A549 (cell line): ENCODE measurements at regions not wholly inside any gene's neighbourhood (a gene's known extent, or its start where the extent isn't known, plus 50 kb on each side); places are given as distances from the start of the nearest gene placed in this dataset.
A peak's percentile ranks its signal among the peaks of the same experiment; 100 is the strongest.

ENCODE experiments used
- ATAC-seq, 2 experiments: fragments of 200-7000 bp in 1 of 2; fragments of >200 bp in 1 of 2; cut with Nextera tagmentation in 1 of 2; cut with Tn5 transposase in 1 of 2; 3 replicates each; pipeline versions ENCODE4 v1.8.0 to v1.9.1; 2018 to 2020; ENCODE audit warnings: mild to moderate bottlenecking in 1 of 2, moderate library complexity in 1 of 2
- CTCF ChIA-PET: fragments of 300-600 bp; sonication (Branson Sonifier 250); formaldehyde crosslinking; extraction: SDS; loops from one replicate; lab custom pipeline; 2021; ENCODE audit warnings: antibody characterized with exemption, inconsistent platforms; lab: Yijun Ruan, JAX
- POLR2A ChIA-PET: fragments of 350-600 bp; formaldehyde crosslinking; extraction: SDS; loops from one replicate; lab custom pipeline; 2021; ENCODE audit warnings: antibody characterized with exemption, inconsistent platforms; lab: Yijun Ruan, JAX
- DNase-seq, 2 experiments: peaks; one replicate each; pipeline versions ENCODE4 v3.0.0 to v3.0.0-alpha.2; 2011 to 2016; ENCODE audit warnings: low read depth in 1 of 2, low spot score in 1 of 2
- FAIRE-seq: peaks from 2 replicates; lab custom pipeline; 2011; peaks lifted over from hg19 to GRCh38; lab: Jason Lieb, UNC
- H3K27ac ChIP-seq, 2 experiments: fragments of >200 bp; sonication (Bioruptor Twin); formaldehyde crosslinking; 3 replicates each; pipeline ENCODE4 v1.5.1; 2016 to 2017
- H3K4me1 ChIP-seq: fragments of >200 bp; sonication (Bioruptor Twin); formaldehyde crosslinking; 3 replicates; pipeline ENCODE4 v1.6.1; 2016
- H3K4me2 ChIP-seq: fragments of >200 bp; sonication (Bioruptor Twin); formaldehyde crosslinking; 3 replicates; pipeline ENCODE4 v1.6.1; 2016
- H3K4me3 ChIP-seq: fragments of >200 bp; sonication (Bioruptor Twin); formaldehyde crosslinking; 3 replicates; pipeline ENCODE4 v1.5.1; 2016
- H3K9me3 ChIP-seq: fragments of >200 bp; sonication (Bioruptor Twin); formaldehyde crosslinking; 3 replicates; pipeline ENCODE4 v1.6.1; 2016
- EP300 ChIP-seq, 2 experiments: fragments of >200 bp; sonication (Bioruptor Twin); formaldehyde crosslinking; IDR thresholded peaks; 2 replicates in 1 of 2; 3 replicates in 1 of 2; pipeline ENCODE4 v1.6.1; 2016 to 2017
- ESRRA ChIP-seq: fragments of 150-350 bp; IDR thresholded peaks from 2 replicates; pipeline ENCODE4 v1.6.1; 2014; ENCODE audit warnings: mild to moderate bottlenecking, low read length, borderline replicate concordance
- GATA3 ChIP-seq: IDR thresholded peaks from 2 replicates; pipeline ENCODE4 v1.6.1; 2012; ENCODE audit warnings: borderline replicate concordance
- HOXB5 ChIP-seq: fragments of 250-450 bp; sonication (Bioruptor Pico); IDR thresholded peaks from 2 replicates; pipeline ENCODE4 v1.5.0; 2020; ENCODE audit warnings: mild to moderate bottlenecking, moderate library complexity
- MAZ ChIP-seq: fragments of 150-350 bp; IDR thresholded peaks from 2 replicates; pipeline ENCODE4 v1.6.1; 2014; ENCODE audit warnings: antibody characterized with exemption, low read depth, low read length, borderline replicate concordance
- MYC ChIP-seq: IDR thresholded peaks from 2 replicates; pipeline ENCODE4 v1.6.1; 2012; ENCODE audit warnings: mild to moderate bottlenecking, inconsistent platforms, low read length, improper control_type of control experiment, borderline replicate concordance
- NPAS2 ChIP-seq: fragments of 250-450 bp; sonication (Bioruptor Pico); IDR thresholded peaks from 2 replicates; pipeline ENCODE4 v1.8.0; 2022; ENCODE audit warnings: mild to moderate bottlenecking, moderate library complexity, borderline replicate concordance
- RARB ChIP-seq: fragments of 250-450 bp; sonication (Bioruptor Pico); IDR thresholded peaks from 2 replicates; pipeline ENCODE4 v1.8.0; 2021; ENCODE audit warnings: mild to moderate bottlenecking, moderate library complexity
- RCOR1 ChIP-seq: fragments of 150-350 bp; IDR thresholded peaks from 2 replicates; pipeline ENCODE4 v1.6.1; 2014; ENCODE audit warnings: antibody characterized with exemption, low read length, low read depth
- RFX5 ChIP-seq: fragments of 450-650 bp; IDR thresholded peaks from 2 replicates; pipeline ENCODE4 v1.7.1; 2014; ENCODE audit warnings: antibody characterized with exemption, mild to moderate bottlenecking, moderate library complexity
- RNF2 ChIP-seq: fragments of 200-600 bp; sonication (generic); IDR thresholded peaks from 2 replicates; pipeline ENCODE4 v1.6.1; 2016; ENCODE audit warnings: low read depth, mild to moderate bottlenecking, antibody characterized with exemption, moderate library complexity, borderline replicate concordance
- SREBF2 ChIP-seq: fragments of 450-650 bp; IDR thresholded peaks from 2 replicates; pipeline ENCODE4 v1.6.1; 2014; ENCODE audit warnings: mild to moderate bottlenecking, moderate library complexity
- ZNF302 ChIP-seq: fragments of 250-450 bp; sonication (Bioruptor Pico); IDR thresholded peaks from 2 replicates; pipeline ENCODE4 v1.9.0; 2021; ENCODE audit warnings: inconsistent platforms, mild to moderate bottlenecking, moderate library complexity
- ZSCAN20 ChIP-seq: fragments of 250-450 bp; sonication (Bioruptor Pico); IDR thresholded peaks from 2 replicates; pipeline ENCODE4 v1.8.0; 2022; ENCODE audit warnings: mild to moderate bottlenecking, moderate library complexity
- WGBS: methylation state at CpG from one replicate; pipeline ENCODE4 v1.1.6; 2017; ENCODE audit errors: missing lambda C conversion rate; 5-methylcytosine and 5-hydroxymethylcytosine counted together
- TF ChIP-seq, protein P1 (sequence below): fragments of >200 bp; sonication (Bioruptor Twin); formaldehyde crosslinking; IDR thresholded peaks from 2 replicates; pipeline ENCODE4 v1.6.1; 2016
- TF ChIP-seq, protein P2 (sequence below): fragments of 250-450 bp; sonication (Bioruptor Pico); IDR thresholded peaks from 2 replicates; pipeline ENCODE4 v1.5.0; 2021; ENCODE audit warnings: mild to moderate bottlenecking, moderate library complexity, borderline replicate concordance
- TF ChIP-seq, protein P3 (sequence below): fragments of 150-350 bp; IDR thresholded peaks from 2 replicates; pipeline ENCODE4 v1.6.1; 2014; ENCODE audit warnings: low read depth, mild to moderate bottlenecking, low read length
- TF ChIP-seq, protein P4 (sequence below): fragments of >200 bp; sonication (Bioruptor Twin); formaldehyde crosslinking; IDR thresholded peaks from 3 replicates; pipeline ENCODE4 v1.6.1; 2016
- TF ChIP-seq, protein P5 (sequence below): fragments of 200-600 bp; sonication (generic); IDR thresholded peaks from 2 replicates; pipeline ENCODE4 v1.6.1; 2016; ENCODE audit warnings: antibody characterized with exemption, mild to moderate bottlenecking, moderate library complexity

DNA sequence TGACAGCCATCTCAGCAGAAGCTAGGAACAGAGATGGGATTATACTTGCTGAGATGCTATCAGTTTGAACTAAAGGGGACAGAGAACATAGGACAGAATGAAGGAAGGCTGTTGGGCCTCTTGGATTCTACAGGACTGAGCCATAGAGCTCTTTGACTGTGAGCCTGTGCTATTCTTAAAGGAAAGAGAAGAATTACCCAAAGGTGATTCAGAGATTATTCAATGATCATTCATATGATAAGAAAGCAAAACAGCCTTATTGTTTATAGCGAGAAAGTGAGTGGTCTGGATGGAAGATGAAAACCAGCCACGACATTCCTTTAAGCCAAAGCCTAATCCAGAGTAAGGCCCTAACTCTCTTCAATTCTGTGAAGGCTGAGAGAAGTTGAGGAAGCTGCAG, 69.7 kb upstream of the NEUROD6 start:
- 31% methylated on average over 2 of the region's 2 CpGs for WGBS
- CTCF ChIA-PET: interaction anchor here (1.0 to 3.4 kb wide), 4 partner anchors 8 to 37 kb away, joined by 3 to 13 read pairs (median 8); no protein-coding TSS in a partner anchor
- H3K9me3 ChIP-seq: 0 out of 3 replicates have a peak, but pooled peaks cover 4% of the 10 kb centered on the region
- peak overlapping the region; percentile 13 to 85; a peak in 4 of 6 replicates for H3K27ac ChIP-seq
- FAIRE-seq (peak; percentile 63), ATAC-seq (peak in 1 of 2 experiments; percentile 23; a peak in 2 of 6 replicates), DNase-seq (no peak)
- peak overlapping the region; percentile 12; the same call in 1 of the 3 replicates for H3K4me2 ChIP-seq
- TF ChIP-seq RNF2: no peak
- peak; percentile 31; the same call in 1 of the 2 replicates for TF ChIP-seq GATA3
- POLR2A ChIA-PET: no interaction called here
- peaks cover 29% of the 10 kb centered on the region for H3K4me1 ChIP-seq
- no peak overlapping the region for H3K4me3 ChIP-seq

DNA sequence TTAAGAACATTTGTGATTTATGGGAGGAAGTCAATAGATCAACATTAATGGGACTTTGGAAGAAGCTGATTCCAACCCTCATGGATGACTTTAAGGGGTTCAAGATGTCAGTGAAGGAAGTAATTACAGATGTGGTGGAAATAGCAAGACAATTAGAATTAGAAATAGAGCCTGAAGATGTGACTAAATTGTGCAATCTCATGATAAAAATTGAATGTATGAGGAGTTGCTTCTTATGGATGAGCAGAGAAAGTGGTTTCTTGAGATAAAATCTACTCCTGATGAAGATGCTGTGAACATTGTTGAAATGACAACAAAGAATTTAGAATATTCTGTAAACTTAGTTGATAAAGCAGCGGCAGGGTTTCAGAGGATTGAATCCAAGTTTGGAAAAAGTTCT, 70.9 kb upstream of the NEUROD6 start:
- peaks cover 29% of the 10 kb centered on the region for H3K4me1 ChIP-seq
- no peak overlapping the region for H3K4me2 ChIP-seq
- ChIA-PET POLR2A (no interaction called here), CTCF (interaction anchor here (2.3 to 3.4 kb wide), 2 partner anchors 32 to 38 kb away, joined by 11 to 13 read pairs; no protein-coding TSS in a partner anchor)
- DNase-seq (no peak), FAIRE-seq (no peak), ATAC-seq (no peak)
- H3K27ac ChIP-seq: peak overlapping the region in 1 of 2 experiments; percentile 13; a peak in 2 of 6 replicates
- no peak overlapping the region for H3K4me3 ChIP-seq
- 96% methylated on average over 1 of the region's 1 CpG for WGBS
- no peak for TF ChIP-seq RFX5
- TF ChIP-seq EP300 (IDR thresholded peaks at IDR 0.05): no peak
- TF ChIP-seq ZNF302: no peak
- no peak for TF ChIP-seq SREBF2
- TF ChIP-seq NPAS2 (CRISPR knock-in tag): no peak
- no peak for TF ChIP-seq HOXB5 (CRISPR knock-in tag)
- TF ChIP-seq MAZ: no peak
- TF ChIP-seq ZSCAN20 (CRISPR knock-in tag): no peak
- no peak for TF ChIP-seq RARB (CRISPR knock-in tag)
- TF ChIP-seq, protein P1, sequence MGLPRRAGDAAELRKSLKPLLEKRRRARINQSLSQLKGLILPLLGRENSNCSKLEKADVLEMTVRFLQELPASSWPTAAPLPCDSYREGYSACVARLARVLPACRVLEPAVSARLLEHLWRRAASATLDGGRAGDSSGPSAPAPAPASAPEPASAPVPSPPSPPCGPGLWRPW: no peak
- TF ChIP-seq, protein P2, sequence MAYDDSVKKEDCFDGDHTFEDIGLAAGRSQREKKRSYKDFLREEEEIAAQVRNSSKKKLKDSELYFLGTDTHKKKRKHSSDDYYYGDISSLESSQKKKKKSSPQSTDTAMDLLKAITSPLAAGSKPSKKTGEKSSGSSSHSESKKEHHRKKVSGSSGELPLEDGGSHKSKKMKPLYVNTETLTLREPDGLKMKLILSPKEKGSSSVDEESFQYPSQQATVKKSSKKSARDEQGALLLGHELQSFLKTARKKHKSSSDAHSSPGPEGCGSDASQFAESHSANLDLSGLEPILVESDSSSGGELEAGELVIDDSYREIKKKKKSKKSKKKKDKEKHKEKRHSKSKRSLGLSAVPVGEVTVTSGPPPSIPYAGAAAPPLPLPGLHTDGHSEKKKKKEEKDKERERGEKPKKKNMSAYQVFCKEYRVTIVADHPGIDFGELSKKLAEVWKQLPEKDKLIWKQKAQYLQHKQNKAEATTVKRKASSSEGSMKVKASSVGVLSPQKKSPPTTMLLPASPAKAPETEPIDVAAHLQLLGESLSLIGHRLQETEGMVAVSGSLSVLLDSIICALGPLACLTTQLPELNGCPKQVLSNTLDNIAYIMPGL (CRISPR knock-in tag): no peak
- TF ChIP-seq, protein P3, sequence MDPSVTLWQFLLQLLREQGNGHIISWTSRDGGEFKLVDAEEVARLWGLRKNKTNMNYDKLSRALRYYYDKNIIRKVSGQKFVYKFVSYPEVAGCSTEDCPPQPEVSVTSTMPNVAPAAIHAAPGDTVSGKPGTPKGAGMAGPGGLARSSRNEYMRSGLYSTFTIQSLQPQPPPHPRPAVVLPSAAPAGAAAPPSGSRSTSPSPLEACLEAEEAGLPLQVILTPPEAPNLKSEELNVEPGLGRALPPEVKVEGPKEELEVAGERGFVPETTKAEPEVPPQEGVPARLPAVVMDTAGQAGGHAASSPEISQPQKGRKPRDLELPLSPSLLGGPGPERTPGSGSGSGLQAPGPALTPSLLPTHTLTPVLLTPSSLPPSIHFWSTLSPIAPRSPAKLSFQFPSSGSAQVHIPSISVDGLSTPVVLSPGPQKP: no peak
- TF ChIP-seq, protein P4, sequence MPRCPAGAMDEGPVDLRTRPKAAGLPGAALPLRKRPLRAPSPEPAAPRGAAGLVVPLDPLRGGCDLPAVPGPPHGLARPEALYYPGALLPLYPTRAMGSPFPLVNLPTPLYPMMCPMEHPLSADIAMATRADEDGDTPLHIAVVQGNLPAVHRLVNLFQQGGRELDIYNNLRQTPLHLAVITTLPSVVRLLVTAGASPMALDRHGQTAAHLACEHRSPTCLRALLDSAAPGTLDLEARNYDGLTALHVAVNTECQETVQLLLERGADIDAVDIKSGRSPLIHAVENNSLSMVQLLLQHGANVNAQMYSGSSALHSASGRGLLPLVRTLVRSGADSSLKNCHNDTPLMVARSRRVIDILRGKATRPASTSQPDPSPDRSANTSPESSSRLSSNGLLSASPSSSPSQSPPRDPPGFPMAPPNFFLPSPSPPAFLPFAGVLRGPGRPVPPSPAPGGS: no peak
- H3K9me3 ChIP-seq: 0 out of 3 replicates have a peak, but pooled peaks cover 4% of the 10 kb centered on the region

DNA sequence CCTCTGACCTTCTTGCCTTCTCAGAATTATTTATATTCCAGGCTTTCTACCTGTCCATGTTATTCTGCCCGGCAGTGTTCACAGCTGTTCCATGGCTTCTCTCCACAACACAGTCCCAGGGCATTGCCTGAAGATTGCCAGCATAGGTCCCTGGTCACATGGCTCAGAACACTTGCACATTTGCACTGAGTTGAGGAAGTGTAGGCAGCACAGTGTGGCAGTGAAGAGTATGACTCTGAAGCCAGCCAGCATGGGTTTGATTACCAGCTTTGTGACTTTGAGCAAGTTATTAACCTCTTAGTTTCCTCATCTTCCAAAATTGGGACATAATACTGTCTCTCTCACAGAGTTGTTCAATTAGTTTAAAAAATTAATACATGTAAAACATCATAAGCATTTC, 73.2 kb upstream of the NEUROD6 start:
- ATAC-seq (no peak), FAIRE-seq (no peak), DNase-seq (no peak)
- H3K9me3 ChIP-seq: no peaks in the 10 kb centered on the region
- H3K4me3 ChIP-seq: no peak overlapping the region
- 62% methylated on average over 1 of the region's 1 CpG for WGBS
- CTCF ChIA-PET: interaction anchor here (1.3 to 1.7 kb wide), 3 partner anchors 41 to 75 kb away, joined by 3 to 5 read pairs (median 3); no protein-coding TSS in a partner anchor
- POLR2A ChIA-PET: no interaction called here
- H3K27ac ChIP-seq: 0 out of 6 replicates have a peak overlapping the region, but pooled peaks of 1 of the 2 experiments have one; percentile 17
- peaks cover 15% of the 10 kb centered on the region for H3K4me1 ChIP-seq
- H3K4me2 ChIP-seq: no peak overlapping the region
- no peak for TF ChIP-seq ESRRA
- TF ChIP-seq MYC: no peak
- TF ChIP-seq RCOR1: no peak
- TF ChIP-seq, protein P5, sequence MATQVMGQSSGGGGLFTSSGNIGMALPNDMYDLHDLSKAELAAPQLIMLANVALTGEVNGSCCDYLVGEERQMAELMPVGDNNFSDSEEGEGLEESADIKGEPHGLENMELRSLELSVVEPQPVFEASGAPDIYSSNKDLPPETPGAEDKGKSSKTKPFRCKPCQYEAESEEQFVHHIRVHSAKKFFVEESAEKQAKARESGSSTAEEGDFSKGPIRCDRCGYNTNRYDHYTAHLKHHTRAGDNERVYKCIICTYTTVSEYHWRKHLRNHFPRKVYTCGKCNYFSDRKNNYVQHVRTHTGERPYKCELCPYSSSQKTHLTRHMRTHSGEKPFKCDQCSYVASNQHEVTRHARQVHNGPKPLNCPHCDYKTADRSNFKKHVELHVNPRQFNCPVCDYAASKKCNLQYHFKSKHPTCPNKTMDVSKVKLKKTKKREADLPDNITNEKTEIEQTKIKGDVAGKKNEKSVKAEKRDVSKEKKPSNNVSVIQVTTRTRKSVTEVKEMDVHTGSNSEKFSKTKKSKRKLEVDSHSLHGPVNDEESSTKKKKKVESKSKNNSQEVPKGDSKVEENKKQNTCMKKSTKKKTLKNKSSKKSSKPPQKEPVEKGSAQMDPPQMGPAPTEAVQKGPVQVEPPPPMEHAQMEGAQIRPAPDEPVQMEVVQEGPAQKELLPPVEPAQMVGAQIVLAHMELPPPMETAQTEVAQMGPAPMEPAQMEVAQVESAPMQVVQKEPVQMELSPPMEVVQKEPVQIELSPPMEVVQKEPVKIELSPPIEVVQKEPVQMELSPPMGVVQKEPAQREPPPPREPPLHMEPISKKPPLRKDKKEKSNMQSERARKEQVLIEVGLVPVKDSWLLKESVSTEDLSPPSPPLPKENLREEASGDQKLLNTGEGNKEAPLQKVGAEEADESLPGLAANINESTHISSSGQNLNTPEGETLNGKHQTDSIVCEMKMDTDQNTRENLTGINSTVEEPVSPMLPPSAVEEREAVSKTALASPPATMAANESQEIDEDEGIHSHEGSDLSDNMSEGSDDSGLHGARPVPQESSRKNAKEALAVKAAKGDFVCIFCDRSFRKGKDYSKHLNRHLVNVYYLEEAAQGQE: no peak
- TF ChIP-seq EP300 (IDR thresholded peaks at IDR 0.05): no peak
